ENCODE measurements at regions not wholly inside any gene's neighbourhood (a gene's known extent, or its start where the extent isn't known, plus 50 kb on each side); places are given as distances from the start of the nearest gene placed in this dataset.

GRCh38 chr14:100638211-100638855 is 51.1 kb upstream of the BEGAIN start:
- DNase-seq, result no peak

DNA sequence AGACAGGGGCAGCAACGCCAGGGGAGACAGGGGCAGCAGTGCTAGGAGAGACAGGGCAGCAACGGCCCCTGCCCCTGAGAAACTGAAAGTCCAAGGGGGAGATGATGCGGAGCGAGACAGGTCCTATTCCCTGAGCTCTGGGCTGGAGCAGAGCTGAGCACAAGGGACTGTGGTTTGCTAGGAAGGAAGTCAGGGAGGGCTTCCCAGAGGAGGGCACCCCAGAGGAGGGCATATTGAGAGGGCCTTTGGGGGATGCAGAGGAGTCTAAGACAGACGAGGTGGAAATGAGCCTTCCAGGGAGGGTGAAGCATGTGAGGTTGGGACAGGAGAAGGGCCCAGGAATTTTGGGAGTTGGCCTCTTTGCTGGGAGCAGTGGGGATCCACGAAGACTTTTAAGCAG is 52.1 kb upstream of the BEGAIN start:
- no peak for DNase-seq

DNA sequence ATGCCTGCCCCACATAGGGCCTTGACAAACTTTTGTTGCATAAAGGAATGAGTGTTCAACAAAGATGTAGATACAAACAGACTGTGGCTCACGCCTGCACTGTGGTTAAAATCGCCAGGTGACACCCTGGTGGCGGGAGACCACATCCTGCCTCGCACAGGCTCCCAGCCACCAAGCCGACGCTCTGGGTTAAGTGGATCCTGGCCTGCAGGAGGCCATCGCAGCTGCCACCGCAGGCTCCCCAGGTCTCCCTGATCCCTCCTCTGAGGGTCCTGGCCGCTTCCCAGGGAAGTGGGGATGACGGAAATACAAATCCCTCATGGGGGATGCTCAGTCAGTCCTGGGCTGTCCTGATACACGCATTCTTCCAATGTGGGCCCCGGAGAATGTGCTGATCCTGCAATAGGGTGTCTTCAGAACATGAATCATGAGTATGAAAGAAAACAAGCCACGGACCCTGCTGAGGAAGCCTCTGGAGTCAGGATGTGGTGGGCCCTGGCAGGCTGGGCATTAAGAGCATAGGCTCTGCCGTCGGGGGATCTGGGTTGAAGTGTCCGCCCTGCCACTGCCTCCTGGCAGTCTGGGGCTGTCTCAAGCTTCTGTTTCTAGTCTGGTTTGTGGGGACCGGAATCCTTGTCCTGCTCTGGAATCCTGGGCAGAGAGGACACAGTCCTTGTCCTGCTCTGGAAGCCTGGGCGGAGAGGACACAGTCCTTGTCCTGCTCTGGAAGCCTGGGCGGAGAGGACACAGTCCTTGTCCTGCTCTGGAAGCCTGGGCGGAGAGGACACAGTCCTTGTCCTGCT is 53.5 kb upstream of the BEGAIN start:
- DNase-seq, result no peak

- DNase-seq, result no peak
Measured at GRCh38 chr14:100641274-100641860, 54.1 kb upstream of the BEGAIN start.

- DNase-seq, result no peak
Measured at GRCh38 chr14:100643426-100643825, 56.2 kb upstream of the BEGAIN start.

GRCh38 chr14:100644383-100644782 is 57.2 kb upstream of the BEGAIN start:
- no peak for DNase-seq

DNA sequence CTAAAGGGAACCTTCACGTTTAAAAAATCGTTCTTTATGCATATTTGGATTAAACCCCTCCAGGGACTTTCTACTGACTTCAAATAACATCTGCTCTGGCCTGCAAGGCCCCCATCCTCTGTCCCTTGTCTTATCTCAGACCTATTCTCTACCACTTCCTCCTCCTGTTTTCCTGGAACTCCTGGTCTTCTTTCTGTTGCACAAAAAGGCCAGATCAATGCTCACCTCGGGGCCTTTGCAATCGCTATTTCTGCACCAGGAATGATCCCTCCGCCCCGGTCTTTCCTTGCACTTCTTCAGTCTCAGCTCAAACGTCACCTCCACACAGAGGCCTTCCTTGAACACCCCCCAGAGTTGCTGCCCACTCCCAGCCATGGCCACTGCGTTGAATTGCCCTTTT is 57.6 kb upstream of the BEGAIN start:
- no peak for DNase-seq

DNA sequence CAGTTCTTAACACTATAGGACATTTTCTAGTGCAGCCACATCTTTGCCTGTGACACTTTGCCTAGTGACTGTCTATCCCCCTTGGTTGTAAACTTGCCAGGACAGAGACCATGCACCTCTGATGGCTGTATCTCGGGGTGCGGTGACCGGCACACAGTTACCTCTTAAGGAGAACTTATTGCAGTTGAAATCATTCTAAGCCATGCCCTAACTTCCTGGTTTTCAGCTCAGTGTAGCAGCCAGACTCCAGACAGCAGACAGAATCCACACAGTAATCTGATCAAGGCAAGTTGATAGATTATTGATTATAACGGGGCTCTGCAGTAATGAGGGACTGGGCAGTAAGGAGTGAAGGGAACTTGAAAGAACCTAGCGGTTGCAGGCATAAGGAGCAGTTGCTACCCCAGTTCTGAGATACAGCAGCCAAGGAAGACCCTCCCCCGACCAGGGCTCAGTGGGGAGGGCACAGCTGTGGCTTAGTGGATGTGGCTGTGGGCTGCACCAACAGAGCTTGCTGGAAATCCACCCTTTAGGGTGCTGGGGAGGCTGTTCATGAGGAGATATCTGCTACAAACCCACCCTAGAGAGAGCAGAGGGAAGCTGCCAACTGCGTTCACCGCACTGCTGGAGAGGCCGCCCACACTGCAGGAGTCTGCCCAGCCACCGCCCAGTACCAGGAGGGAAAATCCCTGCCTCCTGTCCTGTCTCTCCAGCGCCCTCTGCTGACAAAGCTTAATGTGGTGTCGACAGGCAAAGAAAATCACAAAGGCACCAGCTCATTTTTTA is 58.2 kb upstream of the BEGAIN start:
- DNase-seq, result peak in 44 of 51 donors; percentile 11 to 85 (median 52)

GRCh38 chr14:100645982-100646314 is 58.7 kb upstream of the BEGAIN start:
- no peak for DNase-seq

DNA sequence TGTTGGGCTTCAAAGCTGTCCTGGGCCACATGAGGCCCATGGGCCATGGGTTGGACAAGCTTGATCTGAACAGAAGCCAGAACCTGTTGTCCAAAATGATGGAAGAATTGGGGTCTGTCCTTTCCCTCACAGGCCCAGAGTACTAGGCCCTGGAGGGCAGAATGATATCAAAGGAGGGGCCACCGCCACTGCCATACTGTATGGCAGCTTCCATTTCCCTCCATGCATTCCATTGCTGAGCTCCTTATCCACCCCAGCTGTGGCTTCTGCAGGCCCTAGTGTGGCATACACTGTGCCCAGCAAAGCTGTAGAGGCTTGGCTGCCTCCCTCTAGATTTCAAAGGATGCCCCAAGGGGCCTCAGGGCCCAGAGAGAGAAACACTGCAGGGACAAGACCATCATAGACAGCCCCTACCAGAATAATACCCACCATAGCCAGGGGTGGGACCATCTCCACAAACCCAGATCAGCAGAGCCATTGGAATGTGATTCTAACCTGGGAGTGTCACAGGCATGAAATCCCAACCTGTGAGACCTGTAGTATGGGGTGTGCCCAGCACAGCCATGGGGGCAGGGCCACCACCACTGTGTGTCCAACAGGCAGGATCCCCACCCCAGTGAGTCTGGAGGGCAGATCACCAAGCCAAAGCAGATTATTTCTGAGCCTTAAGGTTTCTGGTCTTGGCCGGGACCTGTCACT is 61.4 kb upstream of the BEGAIN start:
- DNase-seq, result no peak

- DNase-seq, result no peak
Measured at GRCh38 chr14:100649173-100649519, 61.9 kb upstream of the BEGAIN start.

DNA sequence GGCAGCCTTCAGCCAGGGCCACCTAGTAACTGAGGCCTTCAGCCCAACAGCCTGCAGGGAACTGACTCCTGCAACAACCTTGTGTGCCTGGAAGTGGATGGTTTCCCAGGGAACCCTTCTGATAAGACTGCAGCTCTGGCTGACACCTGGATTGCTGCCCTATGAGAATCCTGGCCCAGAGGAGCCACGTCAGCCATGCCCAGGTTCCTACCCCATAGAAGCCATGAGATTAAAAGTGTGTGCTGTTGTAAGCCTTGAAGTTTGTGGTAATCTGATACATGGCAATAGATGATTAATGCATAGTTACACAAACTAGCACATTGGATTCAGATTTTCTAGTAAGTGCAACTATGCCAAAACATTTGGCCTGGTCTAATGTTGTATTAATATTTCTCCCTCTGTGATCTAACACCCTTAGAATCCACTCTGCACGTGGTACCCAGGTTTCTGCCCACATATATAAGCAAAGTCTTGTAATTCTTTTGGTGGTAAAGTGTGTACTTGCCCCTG is 64.8 kb upstream of the BEGAIN start:
- no peak for DNase-seq

GRCh38 chr14:100652744-100653143 is 65.5 kb upstream of the BEGAIN start:
- no peak for DNase-seq

DNA sequence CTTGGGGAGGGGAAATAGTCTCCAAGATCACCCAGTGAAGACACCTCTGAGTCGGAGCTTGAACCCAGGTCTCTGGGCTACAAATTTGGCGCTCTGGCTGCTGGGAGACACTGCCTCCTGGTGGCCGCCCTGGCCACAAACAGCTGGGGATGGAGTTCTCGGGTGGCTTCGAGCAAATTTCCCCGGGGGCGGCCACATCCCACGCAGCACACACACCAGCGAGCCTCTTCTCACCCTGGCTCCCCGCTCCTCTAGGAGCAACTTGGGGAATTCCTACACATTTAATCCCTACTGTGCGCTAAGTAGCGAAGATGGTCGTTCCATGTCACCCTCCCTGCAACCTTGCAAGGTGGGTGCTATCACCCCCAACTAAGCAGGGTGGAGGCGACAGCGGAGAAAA is 66.2 kb upstream of the BEGAIN start:
- DNase-seq, result no peak

DNA sequence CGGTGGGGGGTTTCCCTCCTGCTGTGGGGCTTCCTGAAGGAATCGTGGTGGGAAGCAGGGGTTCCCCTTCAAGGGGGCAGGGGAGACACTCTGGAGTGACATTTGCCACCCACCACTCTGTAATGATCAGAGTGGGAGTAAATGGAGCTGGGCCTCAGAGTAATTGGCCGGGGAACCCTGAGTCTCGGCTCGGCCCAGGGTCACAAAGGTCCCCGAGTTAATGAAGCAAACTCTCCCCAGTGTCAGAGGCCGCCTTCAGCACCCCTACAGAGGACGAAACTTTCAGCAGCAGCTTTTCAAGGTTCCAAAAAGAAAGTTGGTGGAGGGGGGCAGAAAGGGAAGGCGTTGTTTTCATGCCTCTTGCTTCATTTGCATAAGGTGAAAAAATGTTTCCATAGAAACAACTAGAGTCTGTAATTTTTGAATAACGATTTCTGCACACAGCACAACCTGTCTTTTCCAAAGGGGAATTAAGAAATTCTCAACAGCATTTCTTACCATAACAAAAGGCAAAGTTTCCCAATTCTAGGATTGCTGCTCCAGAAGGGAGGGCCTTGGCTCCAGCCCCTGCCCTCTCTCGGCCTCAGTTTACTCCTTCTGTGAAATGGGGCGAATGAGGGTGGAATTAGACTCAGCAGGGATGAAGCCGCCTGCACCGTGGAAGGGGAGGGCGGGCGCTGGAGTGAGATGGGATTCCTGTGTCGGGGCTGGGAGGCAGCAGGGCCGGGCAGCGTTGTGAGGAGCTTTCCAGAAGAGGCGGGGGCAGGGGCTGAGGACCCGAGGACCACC is 67.0 kb upstream of the BEGAIN start:
- peak in 1 of 51 donors; percentile 34 for DNase-seq

- peak in 3 of 51 donors; percentile 6 to 43 (median 21) for DNase-seq
Measured at GRCh38 chr14:100654814-100655740, 67.9 kb upstream of the BEGAIN start.

DNA sequence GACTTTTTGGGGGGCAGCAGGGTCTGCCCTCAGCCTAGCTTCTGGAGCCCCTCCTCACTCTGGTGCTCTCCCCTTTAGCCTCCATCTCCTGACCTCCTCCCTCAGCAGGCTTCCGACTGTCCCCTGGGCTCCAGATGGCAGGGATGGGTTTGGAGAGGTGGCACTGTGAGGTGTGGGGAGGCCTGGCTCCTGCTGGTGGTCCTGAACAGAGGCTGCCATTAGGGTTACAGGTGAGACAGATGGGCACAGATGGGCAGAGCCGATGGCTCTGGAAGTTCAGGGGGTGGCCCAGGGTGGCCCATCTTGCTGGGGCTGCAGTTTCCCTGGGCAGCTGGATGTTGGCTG is 68.5 kb upstream of the BEGAIN start:
- no peak for DNase-seq

GRCh38 chr14:100656996-100657395 is 69.7 kb upstream of the DLK1 start:
- no peak for DNase-seq

DNA sequence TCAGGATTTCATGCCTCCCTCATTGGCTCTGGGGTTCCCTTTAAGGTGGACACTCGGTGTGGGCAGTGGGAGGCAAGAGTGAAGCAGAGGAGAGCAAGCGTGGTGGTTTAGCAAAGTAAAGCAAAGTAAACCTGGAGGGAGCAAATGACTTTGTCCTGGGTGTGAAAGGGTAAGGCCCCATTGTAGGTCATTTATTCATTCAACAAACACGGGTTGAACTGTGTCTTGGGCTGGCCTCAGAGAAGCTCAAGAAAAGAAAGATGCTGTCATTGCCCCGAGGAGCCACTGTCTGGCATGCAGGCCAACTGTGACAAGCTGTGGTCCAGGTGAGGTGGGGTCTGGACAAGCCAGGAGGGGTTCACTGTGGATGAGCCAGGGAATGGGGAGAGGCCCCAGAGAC is 68.9 kb upstream of the DLK1 start:
- no peak for DNase-seq
